SK-N-SH (cell line): ENCODE measurements at regions not wholly inside any gene's neighbourhood (a gene's known extent, or its start where the extent isn't known, plus 50 kb on each side); places are given as distances from the start of the nearest gene placed in this dataset.
A peak's percentile ranks its signal among the peaks of the same experiment; 100 is the strongest.

Experiments used
- CTCF ChIA-PET: fragments of 300-600, 350-600 bp; formaldehyde crosslinking; extraction: SDS; loops from one replicate; lab custom pipeline; 2021; lab: Yijun Ruan, JAX
- POLR2A ChIA-PET: fragments of 350-600 bp; sonication (Branson Sonifier 250); formaldehyde crosslinking; extraction: SDS; loops from one replicate; lab custom pipeline; 2020; ENCODE audit warnings: antibody characterized with exemption, inconsistent platforms; lab: Yijun Ruan, JAX
- DNase-seq: peaks from one replicate; pipeline ENCODE4 v3.0.0; 2012
- H2AFZ ChIP-seq: fragments of 200-600 bp; sonication (generic); 2 replicates; pipeline ENCODE4 v1.8.1; 2016; ENCODE audit warnings: antibody characterized with exemption, mild to moderate bottlenecking, low read depth
- H3F3A ChIP-seq: fragments of 200-600 bp; sonication (generic); replicated peaks from 2 replicates; pipeline ENCODE3; 2016; ENCODE audit warnings: antibody characterized with exemption, mild to moderate bottlenecking; ENCODE audit not compliant: insufficient read depth
- H3K27ac ChIP-seq, 2 experiments: fragments of 200-500 bp in 1 of 2; fragments of 200-600 bp in 1 of 2; sonication (Bioruptor generic) in 1 of 2; sonication (generic), shearing (Covaris generic) in 1 of 2; 2 replicates each; pipeline versions ENCODE4 v1.5.1 to v1.6.1; 2014 to 2016; ENCODE audit warnings: low read depth in 2 of 2, inconsistent platforms in 1 of 2, low read length in 1 of 2, mild to moderate bottlenecking in 1 of 2, mixed read lengths in 1 of 2
- H3K27me3 ChIP-seq: fragments of 200-600 bp; sonication (generic), shearing (Covaris generic); 2 replicates; pipeline ENCODE4 v1.6.1; 2016; ENCODE audit warnings: mixed run types; ENCODE audit not compliant: insufficient read depth
- H3K36me3 ChIP-seq, 2 experiments: fragments of 200-500 bp in 1 of 2; fragments of 200-600 bp in 1 of 2; sonication (Bioruptor generic) in 1 of 2; sonication (generic) in 1 of 2; replicated peaks in 1 of 2; 2 replicates each; pipeline versions ENCODE3 to v1.5.1; 2014 to 2016; ENCODE audit warnings: low read length in 1 of 2, mild to moderate bottlenecking in 1 of 2; ENCODE audit not compliant: insufficient read depth in 2 of 2, control insufficient read depth in 1 of 2
- H3K4me1 ChIP-seq, 2 experiments: fragments of 200-500 bp in 1 of 2; fragments of 200-600 bp in 1 of 2; sonication (Bioruptor generic) in 1 of 2; sonication (generic), shearing (Covaris generic) in 1 of 2; 2 replicates each; pipeline versions ENCODE4 v1.5.1 to v1.6.1; 2014 to 2016; ENCODE audit warnings: low read depth in 1 of 2, low read length in 1 of 2, mixed run types in 1 of 2; ENCODE audit not compliant: insufficient read depth in 2 of 2, control insufficient read depth in 1 of 2
- H3K4me2 ChIP-seq: fragments of 200-600 bp; sonication (generic), shearing (Covaris generic); 2 replicates; pipeline ENCODE4 v1.6.1; 2017; ENCODE audit warnings: mixed run types
- H3K4me3 ChIP-seq, 2 experiments: fragments of 200-500 bp in 1 of 2; fragments of 200-600 bp in 1 of 2; sonication (Bioruptor generic) in 1 of 2; sonication (generic), shearing (Covaris generic) in 1 of 2; 2 replicates each; pipeline versions ENCODE4 v1.5.1 to v1.8.1; 2014 to 2016; ENCODE audit warnings: low read depth in 2 of 2, inconsistent platforms in 1 of 2, low read length in 1 of 2, mild to moderate bottlenecking in 1 of 2, mixed read lengths in 1 of 2, moderate library complexity in 1 of 2
- H3K79me2 ChIP-seq: fragments of 200-600 bp; sonication (generic); 2 replicates; pipeline ENCODE4 v1.8.1; 2017; ENCODE audit warnings: mild to moderate bottlenecking; ENCODE audit not compliant: insufficient read depth
- H3K9ac ChIP-seq: fragments of 200-600 bp; sonication (generic); 2 replicates; pipeline ENCODE4 v1.6.1; 2017; ENCODE audit warnings: mixed run types
- H3K9me2 ChIP-seq: fragments of 200-600 bp; sonication (generic); 2 replicates; pipeline ENCODE4 v1.6.1; 2017; ENCODE audit warnings: mixed run types
- H3K9me3 ChIP-seq: fragments of 200-600 bp; sonication (generic); 2 replicates; pipeline ENCODE4 v1.6.1; 2017; ENCODE audit warnings: mixed run types, mild to moderate bottlenecking, moderate library complexity
- H4K20me1 ChIP-seq: fragments of 200-600 bp; sonication (generic); 2 replicates; pipeline ENCODE4 v1.6.1; 2017; ENCODE audit warnings: mild to moderate bottlenecking, mixed run types; ENCODE audit not compliant: insufficient read depth
- EP300 ChIP-seq, 2 experiments: IDR thresholded peaks; 2 replicates each; pipeline versions ENCODE4 v1.4.0 to v1.6.1; 2012; ENCODE audit warnings: borderline replicate concordance in 1 of 2, low read depth in 1 of 2, low read length in 1 of 2
- EZH2phosphoT487 ChIP-seq: fragments of 200-600 bp; sonication (generic); IDR thresholded peaks from 2 replicates; pipeline ENCODE4 v1.6.1; 2017; ENCODE audit warnings: low read depth, mixed run types, mild to moderate bottlenecking, antibody characterized with exemption, moderate library complexity, borderline replicate concordance
- FOXM1 ChIP-seq: IDR thresholded peaks from 2 replicates; pipeline ENCODE4 v1.4.0; 2012; ENCODE audit warnings: low read depth, mild to moderate bottlenecking
- GABPA ChIP-seq: IDR thresholded peaks from 2 replicates; pipeline ENCODE4 v1.4.0; 2012; ENCODE audit warnings: low read depth, mild to moderate bottlenecking
- GATA2 ChIP-seq: sonication (generic); formaldehyde crosslinking; IDR thresholded peaks from 2 replicates; pipeline ENCODE4 v1.5.0; 2020; ENCODE audit warnings: mild to moderate bottlenecking, missing genetic modification reagents
- JUND ChIP-seq: IDR thresholded peaks from 2 replicates; pipeline ENCODE4 v1.4.0; 2012
- MXI1 ChIP-seq: IDR thresholded peaks from 2 replicates; pipeline ENCODE4 v1.6.1; 2012; ENCODE audit warnings: mild to moderate bottlenecking, low read depth, low read length, improper control_type of control experiment
- NFIC ChIP-seq: IDR thresholded peaks from 2 replicates; pipeline ENCODE4 v1.4.0; 2012; ENCODE audit warnings: borderline replicate concordance
- POLR2AphosphoS5 ChIP-seq: IDR thresholded peaks from 2 replicates; pipeline ENCODE4 v1.6.1; 2012; ENCODE audit warnings: low read depth, low read length
- RAD21 ChIP-seq: IDR thresholded peaks from 2 replicates; pipeline ENCODE4 v1.6.1; 2012; ENCODE audit warnings: mild to moderate bottlenecking, low read length
- RCOR1 ChIP-seq: fragments of 150-350 bp; IDR thresholded peaks from 2 replicates; pipeline ENCODE4 v1.6.1; 2017; ENCODE audit warnings: antibody characterized with exemption, low read length
- RXRA ChIP-seq: IDR thresholded peaks from 2 replicates; pipeline ENCODE4 v1.4.0; 2012; ENCODE audit warnings: low read depth, mild to moderate bottlenecking, borderline replicate concordance
- TAF1 ChIP-seq: IDR thresholded peaks from 2 replicates; pipeline ENCODE4 v1.6.1; 2012; ENCODE audit warnings: low read depth, mild to moderate bottlenecking, low read length, moderate library complexity, borderline replicate concordance
- TEAD4 ChIP-seq: IDR thresholded peaks from 2 replicates; pipeline ENCODE4 v1.4.0; 2012; ENCODE audit warnings: mild to moderate bottlenecking, borderline replicate concordance; ENCODE audit not compliant: insufficient read depth
- YY1 ChIP-seq: IDR thresholded peaks from 2 replicates; pipeline ENCODE4 v1.4.0; 2012; ENCODE audit warnings: low read depth, mild to moderate bottlenecking
- WGBS: methylation state at CpG from one replicate; pipeline ENCODE4 v1.1.6; 2017; ENCODE audit warnings: low lambda C conversion rate; 5-methylcytosine and 5-hydroxymethylcytosine counted together
- TF ChIP-seq, protein P1 (sequence below): IDR thresholded peaks from 2 replicates; pipeline ENCODE4 v1.4.0; 2012; ENCODE audit warnings: low read depth
- TF ChIP-seq, protein P2 (sequence below): IDR thresholded peaks from 2 replicates; pipeline ENCODE4 v1.4.0; 2012; ENCODE audit warnings: low read depth, borderline replicate concordance
- TF ChIP-seq, protein P3 (sequence below): IDR thresholded peaks from 2 replicates; pipeline ENCODE4 v1.4.0; 2012; ENCODE audit warnings: low read depth, borderline replicate concordance
- TF ChIP-seq, protein P4 (sequence below): fragments of 200-600 bp; sonication (generic); IDR thresholded peaks from 2 replicates; pipeline ENCODE4 v1.6.1; 2017; ENCODE audit warnings: antibody characterized with exemption, mild to moderate bottlenecking, moderate library complexity

DNA sequence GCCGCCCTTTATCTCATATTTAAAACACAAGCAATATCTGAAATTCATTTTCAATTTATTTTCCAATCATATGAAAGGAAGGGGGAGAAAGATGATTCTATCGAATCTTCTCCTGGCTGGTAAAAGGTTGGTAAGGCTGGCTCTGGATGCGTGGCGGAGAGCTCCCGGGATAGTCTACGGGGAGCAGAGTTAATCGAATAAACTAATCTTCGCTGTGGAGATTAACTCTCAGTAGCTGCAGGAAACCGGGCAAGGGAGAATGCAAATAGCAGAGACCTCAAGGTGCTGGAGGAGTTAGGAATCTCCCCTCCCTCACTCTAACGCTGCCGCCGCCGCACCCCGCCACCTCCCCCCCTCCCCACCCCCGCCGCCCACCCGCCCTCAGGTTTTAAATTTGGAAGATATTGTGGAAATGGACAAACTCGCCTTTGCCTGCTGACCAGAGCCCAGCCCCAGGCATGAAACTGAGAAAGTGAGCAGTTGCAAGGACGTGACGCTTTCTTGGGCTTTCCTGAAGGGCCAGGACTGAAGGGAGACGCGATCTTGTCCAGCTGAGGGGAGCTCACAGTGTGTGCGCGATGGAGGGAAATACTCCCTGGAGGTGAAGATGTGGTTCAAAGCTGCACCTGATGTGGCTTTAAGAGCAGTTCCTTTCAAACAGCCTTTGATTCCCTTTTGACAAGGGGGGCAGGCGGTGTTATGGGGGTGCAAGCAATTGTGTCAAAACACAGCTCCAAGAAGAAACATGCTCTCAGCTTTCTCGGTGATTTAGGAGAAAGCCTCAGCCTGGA lies 308.2 kb upstream of the IRX3 start:
- Histone ChIP-seq H3K4me3 (no peak overlapping the region), H3K9me3 (no peaks in the 10 kb centered on the region), H3K4me2 (no peak overlapping the region), H3K9ac (no peak overlapping the region), H3K79me2 (no peaks in the 10 kb centered on the region), H4K20me1 (no peaks in the 10 kb centered on the region), H3K9me2 (no peaks in the 10 kb centered on the region), H3F3A (no peaks in the 10 kb centered on the region), H3K4me1 (peaks cover 0 to 3% of the 10 kb centered on the region in 2 experiments; a peak in 1 of 4 replicates), H3K27ac (no peak overlapping the region), H2AFZ (no peak overlapping the region), H3K27me3 (peaks cover 5% of the 10 kb centered on the region; the same call in 1 of the 2 replicates), H3K36me3 (no peaks in the 10 kb centered on the region)
- CTCF ChIA-PET: interaction anchor here (1.5 kb wide), 1 partner anchor 10 kb away, joined by 3 read pairs; no protein-coding TSS in a partner anchor
- 32% methylated on average over 24 of the region's 26 CpGs for WGBS
- peak; percentile 62 for DNase-seq
- POLR2A ChIA-PET: no interaction called here
- TF ChIP-seq, protein P1, sequence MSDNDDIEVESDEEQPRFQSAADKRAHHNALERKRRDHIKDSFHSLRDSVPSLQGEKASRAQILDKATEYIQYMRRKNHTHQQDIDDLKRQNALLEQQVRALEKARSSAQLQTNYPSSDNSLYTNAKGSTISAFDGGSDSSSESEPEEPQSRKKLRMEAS: no peak
- TF ChIP-seq, protein P2, sequence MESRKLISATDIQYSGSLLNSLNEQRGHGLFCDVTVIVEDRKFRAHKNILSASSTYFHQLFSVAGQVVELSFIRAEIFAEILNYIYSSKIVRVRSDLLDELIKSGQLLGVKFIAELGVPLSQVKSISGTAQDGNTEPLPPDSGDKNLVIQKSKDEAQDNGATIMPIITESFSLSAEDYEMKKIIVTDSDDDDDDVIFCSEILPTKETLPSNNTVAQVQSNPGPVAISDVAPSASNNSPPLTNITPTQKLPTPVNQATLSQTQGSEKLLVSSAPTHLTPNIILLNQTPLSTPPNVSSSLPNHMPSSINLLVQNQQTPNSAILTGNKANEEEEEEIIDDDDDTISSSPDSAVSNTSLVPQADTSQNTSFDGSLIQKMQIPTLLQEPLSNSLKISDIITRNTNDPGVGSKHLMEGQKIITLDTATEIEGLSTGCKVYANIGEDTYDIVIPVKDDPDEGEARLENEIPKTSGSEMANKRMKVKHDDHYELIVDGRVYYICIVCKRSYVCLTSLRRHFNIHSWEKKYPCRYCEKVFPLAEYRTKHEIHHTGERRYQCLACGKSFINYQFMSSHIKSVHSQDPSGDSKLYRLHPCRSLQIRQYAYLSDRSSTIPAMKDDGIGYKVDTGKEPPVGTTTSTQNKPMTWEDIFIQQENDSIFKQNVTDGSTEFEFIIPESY: no peak
- no peak for TF ChIP-seq GATA2 (CRISPR knock-in tag)
- TF ChIP-seq RXRA: no peak
- no peak for TF ChIP-seq POLR2AphosphoS5
- TF ChIP-seq RCOR1: no peak
- TF ChIP-seq, protein P3, sequence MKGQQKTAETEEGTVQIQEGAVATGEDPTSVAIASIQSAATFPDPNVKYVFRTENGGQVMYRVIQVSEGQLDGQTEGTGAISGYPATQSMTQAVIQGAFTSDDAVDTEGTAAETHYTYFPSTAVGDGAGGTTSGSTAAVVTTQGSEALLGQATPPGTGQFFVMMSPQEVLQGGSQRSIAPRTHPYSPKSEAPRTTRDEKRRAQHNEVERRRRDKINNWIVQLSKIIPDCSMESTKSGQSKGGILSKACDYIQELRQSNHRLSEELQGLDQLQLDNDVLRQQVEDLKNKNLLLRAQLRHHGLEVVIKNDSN: no peak
- TF ChIP-seq EZH2phosphoT487: no peak
- no peak for TF ChIP-seq MXI1
- no peak for TF ChIP-seq TAF1
- TF ChIP-seq NFIC: no peak
- TF ChIP-seq EP300 (IDR thresholded peaks at IDR 0.05; ENCODE audit: borderline replicate concordance in 1 of 2, low read depth in 1 of 2, low read length in 1 of 2): no peak
- TF ChIP-seq, protein P4, sequence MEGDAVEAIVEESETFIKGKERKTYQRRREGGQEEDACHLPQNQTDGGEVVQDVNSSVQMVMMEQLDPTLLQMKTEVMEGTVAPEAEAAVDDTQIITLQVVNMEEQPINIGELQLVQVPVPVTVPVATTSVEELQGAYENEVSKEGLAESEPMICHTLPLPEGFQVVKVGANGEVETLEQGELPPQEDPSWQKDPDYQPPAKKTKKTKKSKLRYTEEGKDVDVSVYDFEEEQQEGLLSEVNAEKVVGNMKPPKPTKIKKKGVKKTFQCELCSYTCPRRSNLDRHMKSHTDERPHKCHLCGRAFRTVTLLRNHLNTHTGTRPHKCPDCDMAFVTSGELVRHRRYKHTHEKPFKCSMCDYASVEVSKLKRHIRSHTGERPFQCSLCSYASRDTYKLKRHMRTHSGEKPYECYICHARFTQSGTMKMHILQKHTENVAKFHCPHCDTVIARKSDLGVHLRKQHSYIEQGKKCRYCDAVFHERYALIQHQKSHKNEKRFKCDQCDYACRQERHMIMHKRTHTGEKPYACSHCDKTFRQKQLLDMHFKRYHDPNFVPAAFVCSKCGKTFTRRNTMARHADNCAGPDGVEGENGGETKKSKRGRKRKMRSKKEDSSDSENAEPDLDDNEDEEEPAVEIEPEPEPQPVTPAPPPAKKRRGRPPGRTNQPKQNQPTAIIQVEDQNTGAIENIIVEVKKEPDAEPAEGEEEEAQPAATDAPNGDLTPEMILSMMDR: no peak
- TF ChIP-seq JUND: no peak
- TF ChIP-seq TEAD4: no peak
- no peak for TF ChIP-seq RAD21
- TF ChIP-seq YY1: no peak
- no peak for TF ChIP-seq FOXM1
- TF ChIP-seq GABPA: no peak
